IMR-90 (cell line): ENCODE measurements at regions not wholly inside any gene's neighbourhood (a gene's known extent, or its start where the extent isn't known, plus 50 kb on each side); places are given as distances from the start of the nearest gene placed in this dataset.
A peak's percentile ranks its signal among the peaks of the same experiment; 100 is the strongest.

ENCODE experiments used
- ATAC-seq: fragments of 200-7000 bp; cut with Tn5 transposase; 2 replicates; pipeline ENCODE4 v1.9.1; 2020; ENCODE audit warnings: low read depth, mild to moderate bottlenecking, moderate library complexity
- BruUV-seq: library from RNA; stranded (reverse); fragments of 400-500 nt; replicated peaks from 2 replicates; lab custom pipeline; 2021; lab: Mats Ljungman, UMichigan
- CTCF ChIA-PET: fragments of 300-600 bp; formaldehyde crosslinking; extraction: SDS; loops from one replicate; lab custom pipeline; 2021; ENCODE audit warnings: antibody characterized with exemption; lab: Yijun Ruan, JAX
- POLR2A ChIA-PET: fragments of 300-600 bp; sonication (Branson Sonifier 250); formaldehyde crosslinking; loops from one replicate; lab custom pipeline; 2022; ENCODE audit warnings: antibody characterized with exemption; ENCODE audit not compliant: unreplicated experiment; lab: Charles Lee
- DNase-seq: peaks from one replicate; pipeline ENCODE4 v3.0.0; 2013
- H2AFZ ChIP-seq: replicated peaks from 2 replicates; pipeline ENCODE3; 2013; ENCODE audit warnings: low read length, mild to moderate bottlenecking; ENCODE audit not compliant: poor library complexity
- H2AK5ac ChIP-seq: 2 replicates; pipeline ENCODE4 v1.6.1; 2013; ENCODE audit warnings: low read depth, low read length, inconsistent platforms
- H2AK9ac ChIP-seq: replicated peaks from 2 replicates; pipeline ENCODE3; 2013; ENCODE audit warnings: mild to moderate bottlenecking, low read depth, low read length, moderate library complexity; ENCODE audit not compliant: poor library complexity
- H2BK120ac ChIP-seq: 2 replicates; pipeline ENCODE4 v1.6.1; 2013; ENCODE audit warnings: low read depth, low read length, inconsistent platforms
- H2BK15ac ChIP-seq: 3 replicates; pipeline ENCODE4 v1.6.1; 2013; ENCODE audit warnings: low read depth, low read length, inconsistent platforms
- H2BK20ac ChIP-seq: 2 replicates; pipeline ENCODE4 v1.6.1; 2013; ENCODE audit warnings: low read depth, mild to moderate bottlenecking, inconsistent platforms, low read length, moderate library complexity
- H2BK5ac ChIP-seq: 2 replicates; pipeline ENCODE4 v1.6.1; 2013; ENCODE audit warnings: mild to moderate bottlenecking, low read depth, low read length, inconsistent platforms; ENCODE audit not compliant: poor library complexity, severe bottlenecking
- H3K14ac ChIP-seq: replicated peaks from 2 replicates; pipeline ENCODE4 v1.6.1; 2013; ENCODE audit warnings: low read depth, low read length, inconsistent platforms
- H3K18ac ChIP-seq: 2 replicates; pipeline ENCODE4 v1.6.1; 2013; ENCODE audit warnings: low read depth, low read length, control low read depth
- H3K23ac ChIP-seq: 2 replicates; pipeline ENCODE4 v1.6.1; 2013; ENCODE audit warnings: low read depth, low read length, inconsistent platforms
- H3K27ac ChIP-seq: 2 replicates; pipeline ENCODE4 v1.5.1; 2013; ENCODE audit warnings: mild to moderate bottlenecking, control low read depth, low read length; ENCODE audit not compliant: insufficient read depth
- H3K27me3 ChIP-seq: 2 replicates; pipeline ENCODE4 v1.6.1; 2013; ENCODE audit warnings: low read length; ENCODE audit not compliant: control insufficient read depth, insufficient read depth
- H3K36me3 ChIP-seq: 2 replicates; pipeline ENCODE4 v1.6.1; 2013; ENCODE audit warnings: low read length, mixed read lengths; ENCODE audit not compliant: control insufficient read depth, insufficient read depth
- H3K4ac ChIP-seq: 2 replicates; pipeline ENCODE4 v1.6.1; 2013; ENCODE audit warnings: low read depth, low read length, inconsistent platforms
- H3K4me1 ChIP-seq: 2 replicates; pipeline ENCODE4 v1.6.1; 2013; ENCODE audit warnings: low read length, mixed read lengths; ENCODE audit not compliant: control insufficient read depth, insufficient read depth
- H3K4me2 ChIP-seq: 2 replicates; pipeline ENCODE4 v1.6.1; 2013; ENCODE audit warnings: low read depth, mild to moderate bottlenecking, control low read depth, low read length, moderate library complexity
- H3K4me3 ChIP-seq: 2 replicates; pipeline ENCODE4 v1.5.1; 2013; ENCODE audit warnings: low read depth, mild to moderate bottlenecking, control low read depth, low read length, moderate library complexity; ENCODE audit not compliant: insufficient read depth
- H3K56ac ChIP-seq: 2 replicates; pipeline ENCODE4 v1.6.1; 2013; ENCODE audit warnings: low read length, inconsistent platforms; ENCODE audit not compliant: insufficient read depth; ENCODE audit errors: extremely low read depth
- H3K79me1 ChIP-seq, 2 experiments: 2 replicates each; pipeline ENCODE4 v1.6.1; 2013; ENCODE audit warnings: low read length in 2 of 2, inconsistent platforms in 1 of 2, low read depth in 1 of 2
- H3K9ac ChIP-seq: 2 replicates; pipeline ENCODE4 v1.6.1; 2013; ENCODE audit warnings: low read depth, low read length, control low read depth
- H3K9me1 ChIP-seq: 2 replicates; pipeline ENCODE4 v1.6.1; 2013; ENCODE audit warnings: low read length, inconsistent platforms; ENCODE audit not compliant: insufficient read depth
- H3K9me3 ChIP-seq: 2 replicates; pipeline ENCODE4 v1.6.1; 2013; ENCODE audit warnings: low read length; ENCODE audit not compliant: control insufficient read depth, insufficient read depth
- H4K20me1 ChIP-seq: 2 replicates; pipeline ENCODE4 v1.6.1; 2013; ENCODE audit warnings: low read length, inconsistent platforms; ENCODE audit not compliant: insufficient read depth
- H4K5ac ChIP-seq: 2 replicates; pipeline ENCODE4 v1.6.1; 2013; ENCODE audit warnings: mild to moderate bottlenecking, low read depth, low read length, control low read depth
- H4K8ac ChIP-seq, 2 experiments: 2 replicates each; pipeline ENCODE4 v1.6.1; 2013; ENCODE audit warnings: low read depth in 2 of 2, low read length in 2 of 2, control low read depth in 1 of 2, inconsistent platforms in 1 of 2
- H4K91ac ChIP-seq: 2 replicates; pipeline ENCODE4 v1.6.1; 2013; ENCODE audit warnings: low read depth, low read length, inconsistent platforms; ENCODE audit not compliant: insufficient read depth
- MAFK ChIP-seq: IDR thresholded peaks from 2 replicates; pipeline ENCODE4 v1.6.1; 2012; ENCODE audit warnings: low read depth, low read length, improper control_type of control experiment
- RCOR1 ChIP-seq: IDR thresholded peaks from 2 replicates; pipeline ENCODE4 v1.6.1; 2012; ENCODE audit warnings: mild to moderate bottlenecking, low read length, improper control_type of control experiment; ENCODE audit not compliant: insufficient replicate concordance
- WGBS, 2 experiments: methylation state at CpG; one replicate each; pipeline versions ENCODE4 v1.1.5 to v1.1.7; 2013; ENCODE audit warnings: missing lambda C conversion rate in 2 of 2; ENCODE audit not compliant: insufficient read length in 1 of 2; ENCODE audit errors: extremely low coverage in 2 of 2; 5-methylcytosine and 5-hydroxymethylcytosine counted together
- dilution Hi-C: fragments of 300-500 bp; cut with HindIII; formaldehyde crosslinking; loops from one replicate; pipeline ENCODE4 v1.14.3; 2018; ENCODE audit warnings: low sequenced_read_pairs; ENCODE audit not compliant: unreplicated experiment
- in situ Hi-C: fragments of 300-500 bp; cut with MboI; formaldehyde crosslinking; loops from 3 replicates; pipeline ENCODE4 v1.14.3; 2019; ENCODE audit warnings: low sequenced_read_pairs, inconsistent platforms, mixed read lengths
- intact Hi-C: fragments of 100-400 bp; cut with micrococcal nuclease; formaldehyde crosslinking; loops from 2 replicates; pipeline ENCODE4 v1.10.0; 2022

GRCh38 chrX:120791013-120791643, 84.5 kb downstream of the CT47B1 start:
- ATAC-seq (no peak), DNase-seq (peak; percentile 43)
- ChIA-PET CTCF (no interaction called here), POLR2A (no interaction called here)
- Histone ChIP-seq H4K91ac (no peak overlapping the region), H2BK15ac (no peak overlapping the region), H2AK9ac (no peak overlapping the region), H2BK120ac (no peak overlapping the region), H3K23ac (no peak overlapping the region), H2AFZ (no peak overlapping the region), H3K4me1 (no peaks in the 10 kb centered on the region), H3K9me3 (no peaks in the 10 kb centered on the region), H4K8ac (no peak overlapping the region), H3K9ac (no peak overlapping the region), H3K4me3 (no peak overlapping the region), H3K27me3 (no peaks in the 10 kb centered on the region), H2BK20ac (no peak overlapping the region), H4K5ac (no peak overlapping the region), H2AK5ac (no peak overlapping the region), H2BK5ac (no peak overlapping the region), H4K20me1 (no peaks in the 10 kb centered on the region), H3K79me1 (no peaks in the 10 kb centered on the region), H3K14ac (no peak overlapping the region), H3K56ac (no peak overlapping the region), H3K27ac (no peak overlapping the region), H3K9me1 (peaks cover 2% of the 10 kb centered on the region; the same call in 1 of the 2 replicates), H3K4me2 (no peak overlapping the region), H3K18ac (no peak overlapping the region), H3K36me3 (no peaks in the 10 kb centered on the region), H3K4ac (no peak overlapping the region)
- WGBS, 2 experiments, result no CpG with 5 or more reads among the region's 2 CpGs
- dilution Hi-C loops (no loop called here), intact Hi-C loops (no loop called here), in situ Hi-C loops (no loop called here)
- no TSS peak for BruUV-seq
- no peak for TF ChIP-seq RCOR1
- no peak for TF ChIP-seq MAFK
